Glutamatergic neuron (in vitro differentiated cells): ENCODE measurements at regions not wholly inside any gene's neighbourhood (a gene's known extent, or its start where the extent isn't known, plus 50 kb on each side); places are given as distances from the start of the nearest gene placed in this dataset.

Source experiments
- DNase-seq: peaks from one replicate; pipeline ENCODE4 v3.0.0; 2022
- H3K27ac Mint-ChIP-seq: one replicate; pipeline ENCODE4 v1.8.0; 2020; ENCODE audit warnings: mild to moderate bottlenecking, mixed read lengths, inconsistent platforms; ENCODE audit not compliant: unreplicated experiment
- H3K27me3 Mint-ChIP-seq: one replicate; pipeline ENCODE4 v1.8.0; 2020; ENCODE audit warnings: mild to moderate bottlenecking, moderate library complexity, mixed read lengths, inconsistent platforms; ENCODE audit not compliant: unreplicated experiment
- H3K36me3 Mint-ChIP-seq: one replicate; pipeline ENCODE4 v1.8.0; 2020; ENCODE audit warnings: mild to moderate bottlenecking, mixed read lengths, inconsistent platforms; ENCODE audit not compliant: unreplicated experiment
- H3K4me1 Mint-ChIP-seq: one replicate; pipeline ENCODE4 v1.8.0; 2020; ENCODE audit warnings: mild to moderate bottlenecking, low read depth, mixed read lengths, inconsistent platforms; ENCODE audit not compliant: unreplicated experiment
- H3K4me3 Mint-ChIP-seq: one replicate; pipeline ENCODE4 v1.8.0; 2020; ENCODE audit warnings: mild to moderate bottlenecking, mixed read lengths, inconsistent platforms; ENCODE audit not compliant: unreplicated experiment
- H3K9me3 Mint-ChIP-seq: one replicate; pipeline ENCODE4 v1.8.0; 2020; ENCODE audit warnings: mild to moderate bottlenecking, moderate library complexity, mixed read lengths, inconsistent platforms; ENCODE audit not compliant: unreplicated experiment
- TF ChIP-seq, protein P1 (sequence below): fragments of 200-600 bp; sonication (generic); IDR thresholded peaks from one replicate; pipeline ENCODE4 v1.5.0; 2021; ENCODE audit not compliant: partially characterized antibody, unreplicated experiment

DNA sequence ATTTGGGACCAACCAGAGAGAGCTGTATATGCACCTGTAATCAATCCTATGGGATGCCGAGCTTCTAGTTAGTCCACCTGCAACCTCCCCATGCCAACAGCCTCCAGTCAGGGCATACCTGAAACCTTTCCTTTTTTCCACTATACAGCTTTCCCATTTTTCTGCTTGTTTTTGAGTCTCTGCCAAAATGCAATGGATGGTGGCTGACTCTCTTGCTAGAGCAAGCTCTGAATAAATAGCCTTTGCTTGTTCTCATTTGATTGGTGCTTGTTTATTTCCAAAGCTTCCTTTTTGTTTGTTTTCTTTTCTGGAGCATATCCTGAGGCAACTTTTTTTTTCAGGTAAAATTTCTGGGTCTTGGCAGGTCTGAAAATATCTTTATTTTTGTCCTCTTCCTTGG is 58.0 kb upstream of the PLET1 start:
- no peak for DNase-seq
- no peaks in the 10 kb centered on the region for H3K27me3 Mint-ChIP-seq
- no peaks in the 10 kb centered on the region for H3K9me3 Mint-ChIP-seq
- H3K27ac Mint-ChIP-seq: no peak overlapping the region
- H3K4me1 Mint-ChIP-seq: no peaks in the 10 kb centered on the region
- no peak overlapping the region for H3K4me3 Mint-ChIP-seq
- no peaks in the 10 kb centered on the region for H3K36me3 Mint-ChIP-seq
- TF ChIP-seq, protein P1, sequence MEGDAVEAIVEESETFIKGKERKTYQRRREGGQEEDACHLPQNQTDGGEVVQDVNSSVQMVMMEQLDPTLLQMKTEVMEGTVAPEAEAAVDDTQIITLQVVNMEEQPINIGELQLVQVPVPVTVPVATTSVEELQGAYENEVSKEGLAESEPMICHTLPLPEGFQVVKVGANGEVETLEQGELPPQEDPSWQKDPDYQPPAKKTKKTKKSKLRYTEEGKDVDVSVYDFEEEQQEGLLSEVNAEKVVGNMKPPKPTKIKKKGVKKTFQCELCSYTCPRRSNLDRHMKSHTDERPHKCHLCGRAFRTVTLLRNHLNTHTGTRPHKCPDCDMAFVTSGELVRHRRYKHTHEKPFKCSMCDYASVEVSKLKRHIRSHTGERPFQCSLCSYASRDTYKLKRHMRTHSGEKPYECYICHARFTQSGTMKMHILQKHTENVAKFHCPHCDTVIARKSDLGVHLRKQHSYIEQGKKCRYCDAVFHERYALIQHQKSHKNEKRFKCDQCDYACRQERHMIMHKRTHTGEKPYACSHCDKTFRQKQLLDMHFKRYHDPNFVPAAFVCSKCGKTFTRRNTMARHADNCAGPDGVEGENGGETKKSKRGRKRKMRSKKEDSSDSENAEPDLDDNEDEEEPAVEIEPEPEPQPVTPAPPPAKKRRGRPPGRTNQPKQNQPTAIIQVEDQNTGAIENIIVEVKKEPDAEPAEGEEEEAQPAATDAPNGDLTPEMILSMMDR: no peak

DNA sequence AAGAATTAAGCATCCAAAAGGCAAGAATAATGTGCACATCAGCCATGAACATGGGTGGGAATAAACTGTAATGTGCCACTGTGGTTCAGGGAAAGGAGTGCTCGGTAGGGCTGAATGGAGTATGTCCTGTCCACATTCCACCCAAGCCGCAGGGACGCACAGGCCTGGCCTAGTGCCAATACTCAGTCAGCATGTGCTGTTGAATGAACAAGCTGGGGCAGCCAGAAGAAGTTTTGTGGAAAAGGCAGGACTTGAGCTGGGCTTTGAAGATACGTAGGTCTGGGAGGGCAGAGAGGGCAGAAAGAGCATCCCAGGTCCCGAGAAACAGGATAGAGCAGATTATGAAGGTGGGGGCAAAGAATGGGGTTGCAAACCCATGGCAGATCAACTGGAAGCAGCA is 60.0 kb upstream of the PLET1 start:
- H3K4me1 Mint-ChIP-seq: no peaks in the 10 kb centered on the region
- no peaks in the 10 kb centered on the region for H3K27me3 Mint-ChIP-seq
- H3K9me3 Mint-ChIP-seq: no peaks in the 10 kb centered on the region
- H3K27ac Mint-ChIP-seq: no peak overlapping the region
- H3K36me3 Mint-ChIP-seq: no peaks in the 10 kb centered on the region
- TF ChIP-seq, protein P1: no peak
- no peak overlapping the region for H3K4me3 Mint-ChIP-seq
- no peak for DNase-seq

DNA sequence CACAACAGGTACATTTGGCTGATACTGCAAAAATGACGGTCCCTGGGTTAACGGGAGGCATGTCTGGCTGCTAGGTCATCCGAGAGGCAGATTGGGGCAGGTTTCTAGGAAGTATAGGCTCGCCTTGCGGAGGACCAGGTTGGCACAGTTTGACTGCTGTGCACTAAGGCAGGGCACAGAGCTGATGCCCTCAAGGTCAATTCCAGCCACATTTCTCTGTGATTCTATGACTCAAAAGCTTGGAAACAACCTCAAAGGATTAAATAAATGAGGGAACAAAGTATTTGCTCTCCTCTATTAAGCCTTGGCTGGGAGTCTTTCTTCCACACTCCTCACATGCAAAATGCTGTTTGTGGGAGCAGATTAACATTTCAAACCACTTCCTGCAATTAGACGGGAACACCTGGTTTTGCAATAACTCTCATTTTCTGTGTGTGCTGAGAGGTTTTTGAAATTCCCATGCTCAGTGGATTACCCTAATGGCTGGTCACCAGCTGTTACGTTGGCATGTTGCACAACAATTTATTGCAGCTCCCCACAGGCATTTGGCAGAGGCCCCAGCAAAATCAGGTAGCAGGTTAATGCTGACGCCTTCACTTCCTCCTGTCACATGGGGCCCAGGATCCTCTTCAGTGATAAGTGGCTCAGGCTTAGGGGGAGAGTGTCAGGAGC is 61.0 kb upstream of the PLET1 start:
- no peak for DNase-seq

DNA sequence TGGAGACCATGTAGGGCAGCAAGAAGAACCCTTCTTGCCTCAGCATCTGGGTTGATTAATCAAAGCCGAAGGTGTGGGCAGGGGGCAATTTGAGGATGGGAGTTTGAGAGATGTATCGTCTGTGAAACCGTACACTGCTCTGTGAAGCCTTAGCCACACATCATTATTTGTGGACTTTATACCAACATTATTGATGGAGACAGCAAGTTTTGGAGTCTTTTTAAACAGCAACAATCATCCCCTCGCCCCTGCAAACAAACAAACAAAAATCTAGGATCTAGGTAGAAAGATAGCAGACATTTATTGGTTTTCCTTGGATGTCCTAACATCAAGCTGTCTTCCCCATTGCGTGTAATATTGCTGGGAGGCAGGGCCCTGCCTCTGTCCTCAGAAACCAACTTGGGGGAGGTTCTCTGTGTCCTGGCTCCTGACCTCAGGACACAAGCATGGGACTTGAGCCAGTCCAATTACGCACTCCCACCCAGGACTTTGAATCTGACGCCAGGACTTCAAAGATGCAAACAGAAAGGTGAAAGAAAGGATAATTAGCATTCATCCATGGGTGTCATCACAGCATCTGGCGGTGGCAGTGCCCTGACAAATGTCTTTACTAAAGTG is 61.6 kb upstream of the PLET1 start:
- no peak overlapping the region for H3K27ac Mint-ChIP-seq
- no peaks in the 10 kb centered on the region for H3K9me3 Mint-ChIP-seq
- TF ChIP-seq, protein P1: no peak
- H3K4me3 Mint-ChIP-seq: no peak overlapping the region
- DNase-seq: no peak
- no peaks in the 10 kb centered on the region for H3K4me1 Mint-ChIP-seq
- H3K27me3 Mint-ChIP-seq: no peaks in the 10 kb centered on the region
- no peaks in the 10 kb centered on the region for H3K36me3 Mint-ChIP-seq

More for the DNA sequence above, 61.0 kb upstream of the PLET1 start:
- TF ChIP-seq, protein P1: no peak
- Mint-ChIP-seq H3K27me3 (no peaks in the 10 kb centered on the region), H3K4me1 (no peaks in the 10 kb centered on the region), H3K4me3 (no peak overlapping the region), H3K36me3 (no peaks in the 10 kb centered on the region), H3K27ac (no peak overlapping the region), H3K9me3 (no peaks in the 10 kb centered on the region)

DNA sequence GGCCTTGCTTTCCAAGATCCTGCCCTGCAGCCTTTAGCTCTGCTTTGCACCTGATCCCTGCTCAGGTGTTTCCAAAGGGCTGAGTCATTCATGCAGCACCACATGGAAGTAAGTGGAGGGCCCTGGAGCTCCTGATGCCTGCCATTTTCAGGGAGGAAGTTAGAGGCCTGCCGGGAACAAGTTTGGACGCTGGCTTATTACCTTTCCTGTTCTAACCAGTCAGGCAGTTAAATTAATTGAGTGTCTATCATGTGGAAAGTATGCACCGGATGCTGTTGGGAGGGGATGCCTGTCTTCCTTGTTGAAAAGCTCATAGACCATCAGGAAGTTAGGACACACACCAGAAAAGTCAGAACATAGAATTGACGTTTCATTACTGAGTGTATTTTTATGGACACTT is 73.7 kb upstream of the PLET1 start:
- peaks cover 19% of the 10 kb centered on the region for H3K36me3 Mint-ChIP-seq

More for the DNA sequence above, 73.7 kb upstream of the PLET1 start:
- H3K4me1 Mint-ChIP-seq: no peaks in the 10 kb centered on the region
- H3K4me3 Mint-ChIP-seq: no peak overlapping the region
- TF ChIP-seq, protein P1: no peak
- peaks cover 2% of the 10 kb centered on the region for H3K9me3 Mint-ChIP-seq
- no peak for DNase-seq
- peaks cover 4% of the 10 kb centered on the region for H3K27me3 Mint-ChIP-seq
- H3K27ac Mint-ChIP-seq: no peak overlapping the region
